Thyroid gland (tissue), 4 donors: ENCODE measurements at regions not wholly inside any gene's neighbourhood (a gene's known extent, or its start where the extent isn't known, plus 50 kb on each side); places are given as distances from the start of the nearest gene placed in this dataset.

Experiments used
- POLR2A ChIP-seq, 2 donors: fragments of 450-650 bp; IDR thresholded peaks; one replicate each; pipeline ENCODE4 v1.6.1; 2017; ENCODE audit warnings: antibody characterized with exemption in 2 of 2, mild to moderate bottlenecking in 2 of 2, moderate library complexity in 1 of 2
- TF ChIP-seq, protein P1 (sequence below), 6 experiments: fragments of 200-600 bp in 3 of 6; fragments of 450-650 bp in 3 of 6; sonication (generic) in 3 of 6; IDR thresholded peaks; one replicate each; pipeline ENCODE4 v1.5.1; 2016 to 2019; ENCODE audit warnings: antibody characterized with exemption in 6 of 6, mild to moderate bottlenecking in 2 of 6, inconsistent platforms in 1 of 6, moderate library complexity in 1 of 6

- TF ChIP-seq, protein P1, sequence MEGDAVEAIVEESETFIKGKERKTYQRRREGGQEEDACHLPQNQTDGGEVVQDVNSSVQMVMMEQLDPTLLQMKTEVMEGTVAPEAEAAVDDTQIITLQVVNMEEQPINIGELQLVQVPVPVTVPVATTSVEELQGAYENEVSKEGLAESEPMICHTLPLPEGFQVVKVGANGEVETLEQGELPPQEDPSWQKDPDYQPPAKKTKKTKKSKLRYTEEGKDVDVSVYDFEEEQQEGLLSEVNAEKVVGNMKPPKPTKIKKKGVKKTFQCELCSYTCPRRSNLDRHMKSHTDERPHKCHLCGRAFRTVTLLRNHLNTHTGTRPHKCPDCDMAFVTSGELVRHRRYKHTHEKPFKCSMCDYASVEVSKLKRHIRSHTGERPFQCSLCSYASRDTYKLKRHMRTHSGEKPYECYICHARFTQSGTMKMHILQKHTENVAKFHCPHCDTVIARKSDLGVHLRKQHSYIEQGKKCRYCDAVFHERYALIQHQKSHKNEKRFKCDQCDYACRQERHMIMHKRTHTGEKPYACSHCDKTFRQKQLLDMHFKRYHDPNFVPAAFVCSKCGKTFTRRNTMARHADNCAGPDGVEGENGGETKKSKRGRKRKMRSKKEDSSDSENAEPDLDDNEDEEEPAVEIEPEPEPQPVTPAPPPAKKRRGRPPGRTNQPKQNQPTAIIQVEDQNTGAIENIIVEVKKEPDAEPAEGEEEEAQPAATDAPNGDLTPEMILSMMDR (IDR thresholded peaks at IDR 0.05): no peak
- TF ChIP-seq POLR2A (IDR thresholded peaks at IDR 0.05): no peak
Measured at GRCh38 chr10:108791794-108792474, 1131.4 kb downstream of the XPNPEP1 start.
